ENCODE measurements at regions not wholly inside any gene's neighbourhood (a gene's known extent, or its start where the extent isn't known, plus 50 kb on each side); places are given as distances from the start of the nearest gene placed in this dataset.

GRCh38 chr2:74779265-74779558 is 54.7 kb upstream of the HK2 start:
- DNase-seq (ENCODE audit: insufficient read length) (no peak), FAIRE-seq (no peak)
- TF ChIP-seq POLR2AphosphoS5 (IDR thresholded peaks at IDR 0.05; ENCODE audit: low read depth, low read length) = no peak
- TF ChIP-seq TAF1 (IDR thresholded peaks at IDR 0.05; ENCODE audit: borderline replicate concordance, low read depth, low read length) = no peak
- no peak for TF ChIP-seq POLR2A (IDR thresholded peaks at IDR 0.05; ENCODE audit: low read depth, low read length)

GRCh38 chr2:74779587-74780135 is 54.3 kb upstream of the HK2 start:
- DNase-seq (ENCODE audit: insufficient read length) = no peak
- no peak for FAIRE-seq
- TF ChIP-seq TAF1 (IDR thresholded peaks at IDR 0.05; ENCODE audit: borderline replicate concordance, low read depth, low read length) = no peak
- no peak for TF ChIP-seq POLR2A (IDR thresholded peaks at IDR 0.05; ENCODE audit: low read depth, low read length)
- no peak for TF ChIP-seq POLR2AphosphoS5 (IDR thresholded peaks at IDR 0.05; ENCODE audit: low read depth, low read length)

All from GM12892 (cell line).